GM12873 (cell line): ENCODE measurements at regions not wholly inside any gene's neighbourhood (a gene's known extent, or its start where the extent isn't known, plus 50 kb on each side); places are given as distances from the start of the nearest gene placed in this dataset.
A peak's percentile ranks its signal among the peaks of the same experiment; 100 is the strongest.

Experiments
- TF ChIP-seq, protein P1 (sequence below): IDR thresholded peaks from 2 replicates; pipeline ENCODE4 v1.5.1; 2012; ENCODE audit warnings: low read depth, mild to moderate bottlenecking, moderate library complexity, low read length, control low read depth; ENCODE audit not compliant: insufficient read depth; ENCODE audit errors: missing control alignments

DNA sequence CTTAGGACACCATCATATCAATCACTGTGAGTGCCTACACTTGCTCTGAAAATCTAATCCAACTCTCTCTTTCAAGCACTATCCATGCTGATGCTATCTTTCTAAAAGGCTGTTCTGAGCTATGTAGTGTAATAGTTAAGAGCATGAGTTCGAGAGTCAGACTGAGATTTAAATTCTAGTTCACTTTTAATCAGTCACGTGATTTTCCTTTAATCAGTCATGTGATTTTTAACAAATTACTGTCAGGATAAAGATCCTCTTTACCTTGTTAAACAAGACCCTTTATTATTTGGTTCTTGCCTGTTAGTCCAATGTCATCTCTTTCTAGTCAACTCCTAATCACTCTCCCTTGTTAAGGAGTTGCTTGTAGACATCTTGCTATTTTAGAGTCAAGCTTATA is 653.0 kb downstream of the RPL10L start:
- TF ChIP-seq, protein P1, sequence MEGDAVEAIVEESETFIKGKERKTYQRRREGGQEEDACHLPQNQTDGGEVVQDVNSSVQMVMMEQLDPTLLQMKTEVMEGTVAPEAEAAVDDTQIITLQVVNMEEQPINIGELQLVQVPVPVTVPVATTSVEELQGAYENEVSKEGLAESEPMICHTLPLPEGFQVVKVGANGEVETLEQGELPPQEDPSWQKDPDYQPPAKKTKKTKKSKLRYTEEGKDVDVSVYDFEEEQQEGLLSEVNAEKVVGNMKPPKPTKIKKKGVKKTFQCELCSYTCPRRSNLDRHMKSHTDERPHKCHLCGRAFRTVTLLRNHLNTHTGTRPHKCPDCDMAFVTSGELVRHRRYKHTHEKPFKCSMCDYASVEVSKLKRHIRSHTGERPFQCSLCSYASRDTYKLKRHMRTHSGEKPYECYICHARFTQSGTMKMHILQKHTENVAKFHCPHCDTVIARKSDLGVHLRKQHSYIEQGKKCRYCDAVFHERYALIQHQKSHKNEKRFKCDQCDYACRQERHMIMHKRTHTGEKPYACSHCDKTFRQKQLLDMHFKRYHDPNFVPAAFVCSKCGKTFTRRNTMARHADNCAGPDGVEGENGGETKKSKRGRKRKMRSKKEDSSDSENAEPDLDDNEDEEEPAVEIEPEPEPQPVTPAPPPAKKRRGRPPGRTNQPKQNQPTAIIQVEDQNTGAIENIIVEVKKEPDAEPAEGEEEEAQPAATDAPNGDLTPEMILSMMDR = no peak

DNA sequence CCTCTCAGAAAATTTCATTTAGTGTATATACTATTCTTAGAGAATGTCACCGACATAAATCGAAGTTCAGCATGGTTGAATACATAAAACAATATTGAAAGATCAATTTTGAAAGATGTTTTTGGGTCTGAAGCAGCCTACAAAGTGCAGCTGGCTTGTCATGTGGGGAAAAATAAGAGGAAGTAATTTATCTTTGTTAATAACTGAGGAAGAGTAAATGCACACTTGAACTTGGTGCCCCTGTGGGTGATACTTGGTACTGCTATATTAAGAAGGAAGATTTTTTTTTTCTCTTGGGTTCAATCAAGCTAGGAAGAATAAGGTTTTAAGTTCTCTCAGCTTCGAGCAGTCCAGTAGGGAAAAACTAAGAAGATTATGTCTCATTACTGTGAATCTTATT is 661.3 kb downstream of the RPL10L start:
- TF ChIP-seq, protein P1 = peak; percentile 40

DNA sequence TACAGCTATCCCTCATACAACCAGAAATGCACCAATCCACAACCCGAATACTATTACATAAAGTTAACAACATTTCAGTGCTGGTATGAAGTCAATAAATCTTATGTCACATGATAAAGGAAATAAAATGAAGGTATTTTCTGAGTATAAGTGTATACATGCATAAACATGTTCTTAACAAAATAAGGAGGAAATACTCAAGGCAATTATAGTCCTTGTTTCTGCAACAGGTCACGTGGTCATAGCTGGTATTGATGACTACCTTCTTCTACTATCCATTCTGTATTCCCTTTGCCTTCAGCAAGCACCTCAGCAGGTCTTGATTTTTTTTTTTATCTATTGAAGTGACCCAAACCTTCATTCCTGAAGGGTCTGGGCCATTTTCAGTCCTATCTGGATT is 675.6 kb downstream of the RPL10L start:
- TF ChIP-seq, protein P1 = no peak

DNA sequence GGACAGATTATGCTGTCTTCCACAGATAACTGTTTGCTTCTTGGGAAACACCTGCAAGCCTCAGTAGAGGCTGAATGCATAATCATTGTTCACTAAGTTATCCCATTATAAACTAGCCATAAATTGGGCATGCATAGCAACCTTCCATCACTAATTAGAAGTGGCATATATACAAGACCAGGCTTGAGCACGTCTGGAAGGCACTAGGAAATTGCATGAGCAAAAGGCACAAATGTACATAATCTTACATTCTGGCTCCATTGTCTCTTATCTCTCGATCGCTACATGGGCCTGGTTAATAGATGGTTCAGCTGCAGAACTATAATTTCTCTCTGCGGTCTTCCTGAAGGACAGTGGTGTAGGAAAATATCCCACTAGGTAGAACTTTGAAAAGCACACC is 679.2 kb downstream of the RPL10L start:
- TF ChIP-seq, protein P1 = no peak

DNA sequence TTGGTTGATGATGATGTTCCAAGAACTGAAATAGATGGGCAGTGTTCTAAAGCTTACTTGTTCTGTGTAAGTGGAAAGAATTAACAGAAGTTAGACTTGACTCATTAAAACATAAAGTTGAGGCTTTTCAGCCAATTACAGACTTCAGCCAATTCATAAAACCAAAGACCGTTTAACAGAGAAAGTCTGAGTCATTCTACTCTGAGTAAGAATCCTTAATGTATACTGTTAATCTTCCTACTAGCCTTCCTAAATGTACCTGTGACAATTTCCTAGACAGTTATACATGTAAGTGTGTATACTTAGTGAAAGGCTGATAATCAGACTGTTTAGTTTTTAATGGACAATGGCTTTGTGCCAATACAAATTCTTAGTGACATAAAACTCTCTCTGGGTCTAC is 681.0 kb downstream of the RPL10L start:
- TF ChIP-seq, protein P1 = no peak

DNA sequence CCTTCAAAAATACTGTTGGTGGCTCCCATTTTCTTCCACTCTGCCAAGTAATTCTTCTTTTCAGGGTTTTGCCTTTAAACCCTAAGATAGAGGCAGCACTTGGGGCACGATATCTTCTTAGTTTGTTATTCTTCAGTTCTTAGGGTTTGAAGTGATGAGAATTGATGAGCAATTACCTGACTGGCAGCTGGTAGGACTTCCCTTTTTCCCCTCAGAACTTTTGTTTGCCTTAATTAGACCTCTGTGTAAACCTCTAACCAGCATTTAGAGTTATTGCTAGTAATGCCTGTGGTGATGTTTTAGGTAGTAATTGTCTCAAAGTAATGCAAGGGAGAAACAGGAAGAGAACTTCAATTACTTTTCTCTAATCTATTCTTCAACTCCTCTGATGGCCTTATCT is 683.5 kb downstream of the RPL10L start:
- TF ChIP-seq, protein P1 = no peak

DNA sequence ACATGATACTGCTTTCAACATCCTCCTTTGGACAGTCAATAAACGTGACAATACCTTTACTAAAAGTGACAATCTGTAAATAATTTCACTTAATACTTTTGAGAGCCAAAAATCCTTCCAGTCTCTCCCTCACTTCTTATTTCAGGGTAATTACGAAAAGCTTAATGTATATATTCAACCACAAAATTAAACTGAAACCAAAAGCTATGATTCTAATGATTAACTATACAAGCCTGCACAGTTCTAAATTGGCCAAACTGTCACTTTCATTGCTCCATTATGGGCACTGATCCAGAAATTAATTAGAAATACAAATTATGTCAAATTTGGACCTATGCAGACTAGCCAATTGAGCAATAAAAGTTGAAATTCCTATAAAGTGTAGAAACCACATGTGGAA is 696.5 kb upstream of the MIS18BP1 start:
- TF ChIP-seq, protein P1 = no peak
